C4-2B (cell line): ENCODE measurements at regions not wholly inside any gene's neighbourhood (a gene's known extent, or its start where the extent isn't known, plus 50 kb on each side); places are given as distances from the start of the nearest gene placed in this dataset.

Experiments
- ZFX ChIP-seq: fragments of 450-650 bp; IDR thresholded peaks from 2 replicates; pipeline ENCODE4 v1.6.1; 2017
- TF ChIP-seq, protein P1 (sequence below): fragments of 450-650 bp; conservative IDR thresholded peaks from 2 replicates; pipeline ENCODE4 v1.5.1; 2017; ENCODE audit warnings: mild to moderate bottlenecking

DNA sequence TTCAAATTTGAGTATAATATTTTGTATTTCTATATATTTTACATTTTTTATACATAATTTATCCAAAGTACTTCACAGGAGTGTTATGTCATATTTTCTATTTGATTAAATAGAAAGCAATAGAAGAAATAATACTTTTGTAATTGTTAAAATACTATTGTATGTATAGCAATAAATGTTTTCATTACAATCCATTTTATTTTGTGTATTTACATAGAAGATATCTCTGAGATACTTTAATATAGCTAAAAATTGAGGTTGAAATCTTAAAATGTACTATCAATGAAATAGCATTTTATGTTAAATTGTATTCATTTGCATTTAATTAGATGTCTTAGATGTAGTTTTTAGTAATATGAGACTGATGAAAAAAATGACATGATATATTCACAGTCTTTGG lies 1109.6 kb upstream of the MIR17HG start:
- TF ChIP-seq, protein P1, sequence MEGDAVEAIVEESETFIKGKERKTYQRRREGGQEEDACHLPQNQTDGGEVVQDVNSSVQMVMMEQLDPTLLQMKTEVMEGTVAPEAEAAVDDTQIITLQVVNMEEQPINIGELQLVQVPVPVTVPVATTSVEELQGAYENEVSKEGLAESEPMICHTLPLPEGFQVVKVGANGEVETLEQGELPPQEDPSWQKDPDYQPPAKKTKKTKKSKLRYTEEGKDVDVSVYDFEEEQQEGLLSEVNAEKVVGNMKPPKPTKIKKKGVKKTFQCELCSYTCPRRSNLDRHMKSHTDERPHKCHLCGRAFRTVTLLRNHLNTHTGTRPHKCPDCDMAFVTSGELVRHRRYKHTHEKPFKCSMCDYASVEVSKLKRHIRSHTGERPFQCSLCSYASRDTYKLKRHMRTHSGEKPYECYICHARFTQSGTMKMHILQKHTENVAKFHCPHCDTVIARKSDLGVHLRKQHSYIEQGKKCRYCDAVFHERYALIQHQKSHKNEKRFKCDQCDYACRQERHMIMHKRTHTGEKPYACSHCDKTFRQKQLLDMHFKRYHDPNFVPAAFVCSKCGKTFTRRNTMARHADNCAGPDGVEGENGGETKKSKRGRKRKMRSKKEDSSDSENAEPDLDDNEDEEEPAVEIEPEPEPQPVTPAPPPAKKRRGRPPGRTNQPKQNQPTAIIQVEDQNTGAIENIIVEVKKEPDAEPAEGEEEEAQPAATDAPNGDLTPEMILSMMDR, result no peak
- no peak for TF ChIP-seq ZFX
